Esophagus squamous epithelium (tissue), 4 donors: ENCODE measurements at regions not wholly inside any gene's neighbourhood (a gene's known extent, or its start where the extent isn't known, plus 50 kb on each side); places are given as distances from the start of the nearest gene placed in this dataset.

Source experiments
- CTCF ChIP-seq, 6 experiments: fragments of 450-650 bp in 4 of 6; fragments of 200-600 bp in 2 of 6; sonication (generic) in 2 of 6; IDR thresholded peaks; one replicate each; pipeline ENCODE4 v1.5.1; 2016 to 2019; ENCODE audit warnings: antibody characterized with exemption in 6 of 6, mild to moderate bottlenecking in 4 of 6, moderate library complexity in 4 of 6
- POLR2A ChIP-seq, 4 donors: fragments of 450-650 bp; IDR thresholded peaks; one replicate each; pipeline ENCODE4 v1.6.1; 2017; ENCODE audit warnings: antibody characterized with exemption in 4 of 4, mild to moderate bottlenecking in 4 of 4, moderate library complexity in 3 of 4

GRCh38 chr10:111988646-111989045 lies 194.9 kb downstream of the GPAM start:
- no peak for TF ChIP-seq CTCF (IDR thresholded peaks at IDR 0.05)
- TF ChIP-seq POLR2A (IDR thresholded peaks at IDR 0.05) = no peak
